Myocyte (in vitro differentiated cells): ENCODE measurements at regions not wholly inside any gene's neighbourhood (a gene's known extent, or its start where the extent isn't known, plus 50 kb on each side); places are given as distances from the start of the nearest gene placed in this dataset.
"Not testable (repeated sequence)": the region's sequence is repeated elsewhere in the genome, so short reads cannot be mapped to it uniquely, and the experiment has no call there.

Experiments
- DNase-seq: peaks from one replicate; pipeline ENCODE4 v3.0.0-alpha.2; 2012; ENCODE audit warnings: low read depth

GRCh38 chr2:193124815-193125214 is 930.1 kb upstream of the TMEFF2 start:
- DNase-seq, result no peak

GRCh38 chr2:193114827-193115226 is 920.1 kb upstream of the TMEFF2 start:
- DNase-seq, result no peak

- DNase-seq, result no peak
Observed at GRCh38 chr2:193112986-193113385, 918.3 kb upstream of the TMEFF2 start.

- DNase-seq, result no peak
Observed at GRCh38 chr2:193103064-193103463, 908.3 kb upstream of the TMEFF2 start.

GRCh38 chr2:193101591-193101990 is 906.9 kb upstream of the TMEFF2 start:
- no peak for DNase-seq

- DNase-seq, result no peak
Observed at GRCh38 chr2:193088026-193088425, 893.3 kb upstream of the TMEFF2 start.

- no peak for DNase-seq
Observed at GRCh38 chr2:193076995-193077394, 882.3 kb upstream of the TMEFF2 start.

GRCh38 chr2:193074933-193075332 is 880.2 kb upstream of the TMEFF2 start:
- no peak for DNase-seq

- DNase-seq, result no peak
Observed at GRCh38 chr2:193072647-193073046, 877.9 kb upstream of the TMEFF2 start.

GRCh38 chr2:193025556-193025955 is 830.8 kb upstream of the TMEFF2 start:
- not testable (repeated sequence) for DNase-seq

- no peak for DNase-seq
Observed at GRCh38 chr2:193024791-193025190, 830.1 kb upstream of the TMEFF2 start.

- no peak for DNase-seq
Observed at GRCh38 chr2:193011870-193012269, 817.1 kb upstream of the TMEFF2 start.

- no peak for DNase-seq
Observed at GRCh38 chr2:192993059-192993458, 798.3 kb upstream of the TMEFF2 start.

GRCh38 chr2:192983173-192983572 is 788.4 kb upstream of the TMEFF2 start:
- no peak for DNase-seq

- DNase-seq, result peak; percentile 15
Observed at GRCh38 chr2:192978395-192978794, 783.7 kb upstream of the TMEFF2 start.

GRCh38 chr2:192971981-192972380 is 777.2 kb upstream of the TMEFF2 start:
- DNase-seq, result no peak

- DNase-seq, result peak; percentile 15
Observed at GRCh38 chr2:192969055-192969454, 774.3 kb upstream of the TMEFF2 start.

- DNase-seq, result no peak
Observed at GRCh38 chr2:192960945-192961344, 766.2 kb upstream of the TMEFF2 start.

GRCh38 chr2:192958615-192959014 is 763.9 kb upstream of the TMEFF2 start:
- DNase-seq, result not testable (repeated sequence)

GRCh38 chr2:192957425-192957824 is 762.7 kb upstream of the TMEFF2 start:
- no peak for DNase-seq

GRCh38 chr2:192953116-192953515 is 758.4 kb upstream of the TMEFF2 start:
- DNase-seq, result no peak

- DNase-seq, result no peak
Observed at GRCh38 chr2:192952245-192952644, 757.5 kb upstream of the TMEFF2 start.

- DNase-seq, result no peak
Observed at GRCh38 chr2:192948316-192948715, 753.6 kb upstream of the TMEFF2 start.

- no peak for DNase-seq
Observed at GRCh38 chr2:192947352-192947751, 752.6 kb upstream of the TMEFF2 start.
